Smooth muscle cell (in vitro differentiated cells): ENCODE measurements at regions not wholly inside any gene's neighbourhood (a gene's known extent, or its start where the extent isn't known, plus 50 kb on each side); places are given as distances from the start of the nearest gene placed in this dataset.

ENCODE experiments used
- DNase-seq: peaks from one replicate; lab custom pipeline; 2025; ENCODE audit not compliant: unreplicated experiment; lab: John Stamatoyannopoulos, UW
- H2AFZ ChIP-seq: fragments of 200-600 bp; sonication (generic); 2 replicates; pipeline ENCODE4 v1.6.0; 2016; ENCODE audit warnings: antibody characterized with exemption, low read depth, mild to moderate bottlenecking
- H3F3A ChIP-seq: fragments of 200-600 bp; sonication (generic); 2 replicates; pipeline ENCODE4 v1.6.0; 2017; ENCODE audit warnings: antibody characterized with exemption, low read depth
- H3K27ac ChIP-seq: fragments of 200-600 bp; sonication (generic); 2 replicates; pipeline ENCODE4 v1.5.1; 2016; ENCODE audit warnings: low read depth, mild to moderate bottlenecking
- H3K27me3 ChIP-seq: fragments of 200-600 bp; sonication (generic); 2 replicates; pipeline ENCODE4 v1.6.1; 2016; ENCODE audit warnings: low read depth, mild to moderate bottlenecking
- H3K36me3 ChIP-seq: fragments of 200-600 bp; sonication (generic); 2 replicates; pipeline ENCODE4 v1.5.1; 2016; ENCODE audit warnings: low read depth
- H3K4me1 ChIP-seq: fragments of 200-600 bp; sonication (generic); 2 replicates; pipeline ENCODE4 v1.5.1; 2016; ENCODE audit warnings: low read depth
- H3K4me2 ChIP-seq: fragments of 200-600 bp; sonication (generic); 2 replicates; pipeline ENCODE4 v1.6.0; 2016; ENCODE audit warnings: mild to moderate bottlenecking
- H3K4me3 ChIP-seq: fragments of 200-600 bp; sonication (generic); 2 replicates; pipeline ENCODE4 v1.5.1; 2016; ENCODE audit warnings: mild to moderate bottlenecking
- H3K79me2 ChIP-seq: fragments of 200-600 bp; sonication (generic); 2 replicates; pipeline ENCODE4 v1.6.0; 2016; ENCODE audit warnings: low read depth, mild to moderate bottlenecking
- H3K9ac ChIP-seq: fragments of 200-600 bp; sonication (generic); 2 replicates; pipeline ENCODE4 v1.6.0; 2016; ENCODE audit warnings: low read depth
- H3K9me3 ChIP-seq: fragments of 200-600 bp; sonication (generic); replicated peaks from 2 replicates; pipeline ENCODE4 v1.5.1; 2016; ENCODE audit warnings: low read depth
- H4K20me1 ChIP-seq: fragments of 200-600 bp; sonication (generic); 2 replicates; pipeline ENCODE4 v1.6.0; 2016; ENCODE audit warnings: low read depth
- CTCF ChIP-seq: fragments of 200-600 bp; sonication (generic); IDR thresholded peaks from 2 replicates; pipeline ENCODE4 v1.5.1; 2017; ENCODE audit warnings: borderline replicate concordance, mild to moderate bottlenecking, antibody characterized with exemption; ENCODE audit not compliant: insufficient read depth, poor library complexity, severe bottlenecking
- WGBS: methylation state at CpG from one replicate; pipeline ENCODE4 v1.1.7; 2016; ENCODE audit warnings: low lambda C conversion rate; 5-methylcytosine and 5-hydroxymethylcytosine counted together

- H3K9ac ChIP-seq, result no peak overlapping the region
- DNase-seq, result no peak
- no peaks in the 10 kb centered on the region for H3K9me3 ChIP-seq
- H3K4me1 ChIP-seq, result peaks cover 10% of the 10 kb centered on the region
- peak overlapping the region; percentile 75 for H2AFZ ChIP-seq
- no peak overlapping the region for H3K4me3 ChIP-seq
- H3K4me2 ChIP-seq, result no peak overlapping the region
- no peaks in the 10 kb centered on the region for H3K27me3 ChIP-seq
- TF ChIP-seq CTCF, result no peak
- H3K36me3 ChIP-seq, result no peaks in the 10 kb centered on the region
- no peaks in the 10 kb centered on the region for H3K79me2 ChIP-seq
- WGBS, result 36% methylated on average over 8 of the region's 8 CpGs
- no peaks in the 10 kb centered on the region for H3F3A ChIP-seq
- H4K20me1 ChIP-seq, result no peaks in the 10 kb centered on the region
- H3K27ac ChIP-seq, result no peak overlapping the region
Measured at GRCh38 chr2:160703648-160704585, 210.3 kb upstream of the RBMS1 start.

GRCh38 chr2:160715428-160715827, 221.8 kb upstream of the RBMS1 start:
- Histone ChIP-seq H3K4me1 (peaks cover 4% of the 10 kb centered on the region), H3K36me3 (no peaks in the 10 kb centered on the region), H3F3A (peaks cover 2% of the 10 kb centered on the region), H3K9ac (no peak overlapping the region), H3K9me3 (no peaks in the 10 kb centered on the region), H4K20me1 (no peaks in the 10 kb centered on the region), H3K27me3 (no peaks in the 10 kb centered on the region), H3K4me2 (no peak overlapping the region), H2AFZ (no peak overlapping the region), H3K27ac (no peak overlapping the region), H3K4me3 (no peak overlapping the region), H3K79me2 (no peaks in the 10 kb centered on the region)
- WGBS, result 87% methylated on average over 2 of the region's 2 CpGs
- TF ChIP-seq CTCF, result no peak
- DNase-seq, result no peak

GRCh38 chr2:160719116-160719515, 225.5 kb upstream of the RBMS1 start:
- WGBS, result 18% methylated on average over 3 of the region's 3 CpGs
- peaks cover 4% of the 10 kb centered on the region for H3K4me1 ChIP-seq
- no peaks in the 10 kb centered on the region for H4K20me1 ChIP-seq
- no peak overlapping the region for H3K27ac ChIP-seq
- H3K9ac ChIP-seq, result no peak overlapping the region
- H3K4me3 ChIP-seq, result no peak overlapping the region
- DNase-seq, result no peak
- no peaks in the 10 kb centered on the region for H3K36me3 ChIP-seq
- TF ChIP-seq CTCF, result no peak
- H3K9me3 ChIP-seq, result no peaks in the 10 kb centered on the region
- H3F3A ChIP-seq, result peaks cover 2% of the 10 kb centered on the region
- H3K27me3 ChIP-seq, result no peaks in the 10 kb centered on the region
- H3K79me2 ChIP-seq, result no peaks in the 10 kb centered on the region
- H3K4me2 ChIP-seq, result peak overlapping the region; percentile 44
- no peak overlapping the region for H2AFZ ChIP-seq
